Hepatocyte (in vitro differentiated cells): ENCODE measurements at regions not wholly inside any gene's neighbourhood (a gene's known extent, or its start where the extent isn't known, plus 50 kb on each side); places are given as distances from the start of the nearest gene placed in this dataset.

Experiments used
- CTCF ChIP-seq: fragments of 200-600 bp; sonication (generic); IDR thresholded peaks from 2 replicates; pipeline ENCODE4 v1.5.1; 2016; ENCODE audit warnings: antibody characterized with exemption, mild to moderate bottlenecking; ENCODE audit not compliant: poor library complexity
- EZH2phosphoT487 ChIP-seq: fragments of 200-600 bp; sonication (generic); IDR thresholded peaks from one replicate; pipeline ENCODE4 v1.6.1; 2018; ENCODE audit warnings: antibody characterized with exemption, mild to moderate bottlenecking, low read depth, moderate library complexity; ENCODE audit not compliant: unreplicated experiment, severe bottlenecking

- no peak for TF ChIP-seq CTCF
- no peak for TF ChIP-seq EZH2phosphoT487
Observed at GRCh38 chr20:11473983-11474382, 443.7 kb upstream of the BTBD3 start.
